H1 (cell line): ENCODE measurements at regions not wholly inside any gene's neighbourhood (a gene's known extent, or its start where the extent isn't known, plus 50 kb on each side); places are given as distances from the start of the nearest gene placed in this dataset.

Experiments used
- CTCF ChIA-PET: fragments of 300-600 bp; sonication (Branson Sonifier 250); formaldehyde crosslinking; loops from one replicate; lab custom pipeline; 2021; ENCODE audit not compliant: partially characterized antibody; lab: Charles Lee
- POLR2A ChIA-PET: fragments of 300-600 bp; sonication (Branson Sonifier 250); formaldehyde crosslinking; loops from one replicate; lab custom pipeline; 2021; ENCODE audit warnings: inconsistent platforms; ENCODE audit not compliant: partially characterized antibody; lab: Charles Lee
- DNase-seq, 2 experiments: peaks; one replicate each; pipeline versions ENCODE4 v3.0.0 to v3.0.0-alpha.2; 2010 to 2022; ENCODE audit warnings: low spot score in 2 of 2, low read depth in 1 of 2, mixed read lengths in 1 of 2
- FAIRE-seq: peaks from 2 replicates; lab custom pipeline; 2011; peaks lifted over from hg19 to GRCh38; lab: Jason Lieb, UNC
- H2AFZ ChIP-seq: 2 replicates; pipeline ENCODE4 v1.8.1; 2012; ENCODE audit warnings: low read length, inconsistent platforms
- H2AK5ac ChIP-seq: 2 replicates; pipeline ENCODE4 v1.6.1; 2013; ENCODE audit warnings: low read depth, low read length
- H2BK120ac ChIP-seq: replicated peaks from 2 replicates; pipeline ENCODE3; 2013; ENCODE audit warnings: low read depth, low read length, inconsistent platforms
- H2BK12ac ChIP-seq: 2 replicates; pipeline ENCODE4 v1.6.1; 2013; ENCODE audit warnings: low read depth, low read length
- H2BK15ac ChIP-seq: 2 replicates; pipeline ENCODE4 v1.6.1; 2013; ENCODE audit warnings: low read length
- H2BK20ac ChIP-seq: 2 replicates; pipeline ENCODE4 v1.6.1; 2013; ENCODE audit warnings: low read length
- H2BK5ac ChIP-seq: 2 replicates; pipeline ENCODE4 v1.6.1; 2013; ENCODE audit warnings: low read depth, low read length
- H3K14ac ChIP-seq: 2 replicates; pipeline ENCODE4 v1.6.1; 2013; ENCODE audit warnings: inconsistent platforms; ENCODE audit not compliant: insufficient read length
- H3K18ac ChIP-seq: 2 replicates; pipeline ENCODE4 v1.6.1; 2013; ENCODE audit warnings: low read length; ENCODE audit errors: extremely low read depth
- H3K23ac ChIP-seq: 2 replicates; pipeline ENCODE4 v1.6.1; 2013; ENCODE audit warnings: inconsistent platforms; ENCODE audit not compliant: insufficient read length
- H3K23me2 ChIP-seq: 2 replicates; pipeline ENCODE4 v1.6.1; 2013; ENCODE audit warnings: low read depth, low read length
- H3K27ac ChIP-seq: 2 replicates; pipeline ENCODE4 v1.6.1; 2011; ENCODE audit warnings: low read depth, low read length, inconsistent platforms
- H3K27me3 ChIP-seq, 4 experiments: replicated peaks in 1 of 4; 1 replicate in 1 of 4; 2 replicates in 3 of 4; pipeline versions ENCODE4 v1.6.1 to v1.8.1; 2011 to 2013; ENCODE audit warnings: low read length in 3 of 4, mild to moderate bottlenecking in 3 of 4, inconsistent platforms in 2 of 4, mixed read lengths in 2 of 4, moderate library complexity in 1 of 4; ENCODE audit not compliant: control insufficient read depth in 3 of 4, insufficient read depth in 3 of 4; ENCODE audit errors: extremely low read depth in 1 of 4
- H3K36me3 ChIP-seq, 4 experiments: 2 replicates each; pipeline versions ENCODE4 v1.6.1 to v1.8.1; 2011 to 2013; ENCODE audit warnings: mild to moderate bottlenecking in 4 of 4, low read length in 3 of 4, moderate library complexity in 2 of 4, control low read depth in 1 of 4, inconsistent platforms in 1 of 4; ENCODE audit not compliant: insufficient read depth in 4 of 4, control insufficient read depth in 2 of 4
- H3K4ac ChIP-seq: replicated peaks from 2 replicates; pipeline ENCODE3; 2013; ENCODE audit warnings: low read length, low read depth, mixed read lengths, inconsistent platforms; ENCODE audit not compliant: insufficient read length
- H3K4me1 ChIP-seq, 4 experiments: replicated peaks in 1 of 4; 1 replicate in 1 of 4; 2 replicates in 3 of 4; pipeline versions ENCODE4 v1.6.1 to v1.8.1; 2011 to 2013; ENCODE audit warnings: low read length in 3 of 4, inconsistent platforms in 2 of 4, mixed read lengths in 1 of 4; ENCODE audit not compliant: insufficient read depth in 4 of 4, control insufficient read depth in 3 of 4
- H3K4me2 ChIP-seq, 2 experiments: 2 replicates each; pipeline versions ENCODE4 v1.6.1 to v1.8.1; 2011 to 2013; ENCODE audit warnings: low read depth in 2 of 2, low read length in 2 of 2, control low read depth in 1 of 2, inconsistent platforms in 1 of 2, mild to moderate bottlenecking in 1 of 2; ENCODE audit not compliant: insufficient read depth in 1 of 2
- H3K4me3 ChIP-seq, 4 experiments: fragments of 200-600, 300-600 bp in 1 of 4; sonication (generic), shearing (Covaris generic), sonication (Bioruptor Twin) in 1 of 4; 2 replicates each; pipeline versions ENCODE4 v1.5.1 to v1.8.1; 2011 to 2016; ENCODE audit warnings: low read length in 4 of 4, low read depth in 3 of 4, control low read depth in 2 of 4, inconsistent platforms in 2 of 4, mild to moderate bottlenecking in 2 of 4, mixed read lengths in 1 of 4, moderate library complexity in 1 of 4; ENCODE audit not compliant: insufficient read depth in 2 of 4; ENCODE audit errors: extremely low read depth in 1 of 4
- H3K56ac ChIP-seq: replicated peaks from 2 replicates; pipeline ENCODE3; 2013; ENCODE audit warnings: low read depth, mild to moderate bottlenecking, mixed read lengths, low read length, inconsistent platforms; ENCODE audit not compliant: insufficient read length
- H3K79me1 ChIP-seq: 2 replicates; pipeline ENCODE4 v1.6.1; 2013; ENCODE audit warnings: low read depth, low read length, control low read depth
- H3K79me2 ChIP-seq, 2 experiments: 2 replicates each; pipeline versions ENCODE4 v1.6.1 to v1.8.1; 2012 to 2013; ENCODE audit warnings: low read length in 2 of 2, mild to moderate bottlenecking in 2 of 2, inconsistent platforms in 1 of 2; ENCODE audit not compliant: insufficient read depth in 2 of 2, control insufficient read depth in 1 of 2
- H3K9ac ChIP-seq, 4 experiments: replicated peaks in 1 of 4; 1 replicate in 1 of 4; 2 replicates in 3 of 4; pipeline versions ENCODE4 v1.6.1 to v1.8.1; 2011 to 2013; ENCODE audit warnings: low read depth in 3 of 4, low read length in 3 of 4, control low read depth in 2 of 4, mild to moderate bottlenecking in 2 of 4, moderate library complexity in 2 of 4, inconsistent platforms in 1 of 4; ENCODE audit errors: extremely low read depth in 1 of 4
- H3K9me3 ChIP-seq, 2 experiments: 2 replicates each; pipeline versions ENCODE4 v1.6.1 to v1.8.1; 2012 to 2013; ENCODE audit warnings: mild to moderate bottlenecking in 2 of 2, moderate library complexity in 2 of 2, control low read depth in 1 of 2, inconsistent platforms in 1 of 2, low read depth in 1 of 2, low read length in 1 of 2, mixed read lengths in 1 of 2; ENCODE audit not compliant: insufficient read depth in 2 of 2
- H4K20me1 ChIP-seq, 2 experiments: replicated peaks in 1 of 2; 2 replicates each; pipeline versions ENCODE3 to v1.8.1; 2011 to 2013; ENCODE audit warnings: inconsistent platforms in 2 of 2, low read length in 2 of 2, mild to moderate bottlenecking in 1 of 2; ENCODE audit not compliant: insufficient read depth in 2 of 2, control insufficient read depth in 1 of 2
- H4K5ac ChIP-seq: 2 replicates; pipeline ENCODE4 v1.6.1; 2013; ENCODE audit warnings: low read length, low read depth, mixed read lengths, inconsistent platforms; ENCODE audit not compliant: insufficient read length
- H4K8ac ChIP-seq: 2 replicates; pipeline ENCODE4 v1.8.0; 2013; ENCODE audit warnings: mild to moderate bottlenecking, moderate library complexity, low read length, inconsistent platforms; ENCODE audit not compliant: insufficient read depth; ENCODE audit errors: extremely low read depth
- H4K91ac ChIP-seq: replicated peaks from 2 replicates; pipeline ENCODE3; 2013; ENCODE audit warnings: low read length, mixed read lengths, inconsistent platforms; ENCODE audit not compliant: insufficient read length
- BACH1 ChIP-seq: IDR thresholded peaks from 2 replicates; pipeline ENCODE4 v1.6.1; 2012; ENCODE audit warnings: low read length, improper control_type of control experiment
- EZH2 ChIP-seq: fragments of 200-600 bp; sonication (generic); IDR thresholded peaks from 2 replicates; pipeline ENCODE4 v1.7.1; 2012; ENCODE audit warnings: low read depth, mild to moderate bottlenecking, moderate library complexity, low read length, inconsistent platforms; ENCODE audit not compliant: severe bottlenecking
- FOSL1 ChIP-seq: IDR thresholded peaks from 2 replicates; pipeline ENCODE4 v1.6.1; 2011; ENCODE audit warnings: mild to moderate bottlenecking, low read depth, low read length, moderate library complexity; ENCODE audit not compliant: insufficient read depth
- RFX5 ChIP-seq: IDR thresholded peaks from 2 replicates; pipeline ENCODE4 v1.6.1; 2011; ENCODE audit warnings: low read depth, low read length, improper control_type of control experiment, borderline replicate concordance
- SP1 ChIP-seq: IDR thresholded peaks from 2 replicates; pipeline ENCODE4 v1.6.1; 2011; ENCODE audit warnings: low read depth, low read length
- WGBS, 2 experiments: shearing (Covaris generic) in 1 of 2; methylation state at CpG; one replicate each; pipeline versions ENCODE4 v1.1.6 to v1.1.7; 2013 to 2015; ENCODE audit warnings: low lambda C conversion rate in 2 of 2, mixed read lengths in 2 of 2, inconsistent platforms in 1 of 2, low coverage in 1 of 2, missing lambda C conversion rate in 1 of 2; ENCODE audit not compliant: insufficient replicate concordance in 2 of 2, insufficient coverage in 1 of 2, insufficient read length in 1 of 2; ENCODE audit errors: extremely low coverage in 1 of 2, missing lambda C conversion rate in 1 of 2; 5-methylcytosine and 5-hydroxymethylcytosine counted together
- TF ChIP-seq, protein P1 (sequence below): IDR thresholded peaks from 2 replicates; pipeline ENCODE4 v1.6.1; 2011; ENCODE audit warnings: low read depth, mild to moderate bottlenecking, low read length; ENCODE audit not compliant: insufficient read depth

DNA sequence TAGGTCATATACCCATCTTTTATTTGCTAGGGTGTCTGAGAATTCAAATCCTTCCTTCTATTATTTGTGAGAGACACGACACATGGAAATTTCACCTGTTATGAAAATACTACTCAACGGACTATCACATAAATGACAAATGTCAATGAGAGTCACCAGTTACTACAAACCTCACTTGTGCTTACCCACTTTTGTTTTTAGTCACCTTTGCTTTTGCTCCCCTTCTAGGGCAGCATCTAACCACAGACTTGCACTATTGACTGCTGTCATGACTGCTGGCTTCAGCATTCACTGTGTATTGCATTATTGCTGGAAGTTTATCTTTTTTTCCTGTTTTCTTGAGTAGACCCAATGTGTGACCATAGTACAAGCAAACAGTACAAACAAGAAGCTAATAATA is 1048.0 kb downstream of the PLA2G4A start:
- TF ChIP-seq EZH2: no peak
- TF ChIP-seq, protein P1, sequence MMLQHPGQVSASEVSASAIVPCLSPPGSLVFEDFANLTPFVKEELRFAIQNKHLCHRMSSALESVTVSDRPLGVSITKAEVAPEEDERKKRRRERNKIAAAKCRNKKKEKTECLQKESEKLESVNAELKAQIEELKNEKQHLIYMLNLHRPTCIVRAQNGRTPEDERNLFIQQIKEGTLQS: no peak
- no peak for TF ChIP-seq RFX5
- TF ChIP-seq BACH1: no peak
- TF ChIP-seq SP1: no peak
- TF ChIP-seq FOSL1: no peak
- Histone ChIP-seq H2BK120ac (no peak overlapping the region), H4K5ac (no peak overlapping the region), H3K9ac (no peak overlapping the region), H2BK12ac (no peak overlapping the region), H3K36me3 (no peaks in the 10 kb centered on the region), H3K4me3 (no peak overlapping the region), H3K27ac (no peak overlapping the region), H4K91ac (no peak overlapping the region), H3K23ac (no peak overlapping the region), H3K23me2 (no peaks in the 10 kb centered on the region), H4K20me1 (no peaks in the 10 kb centered on the region), H3K79me2 (no peaks in the 10 kb centered on the region), H3K79me1 (no peaks in the 10 kb centered on the region), H3K18ac (no peak overlapping the region), H3K4me1 (peaks cover 0 to 4% (median 0%) of the 10 kb centered on the region in 4 experiments; a peak in 1 of 7 replicates), H3K4me2 (no peak overlapping the region), H3K56ac (no peak overlapping the region), H4K8ac (no peak overlapping the region), H3K14ac (no peak overlapping the region), H2AK5ac (no peak overlapping the region), H3K27me3 (no peaks in the 10 kb centered on the region), H2AFZ (no peak overlapping the region), H2BK15ac (no peak overlapping the region), H2BK20ac (no peak overlapping the region), H3K9me3 (no peaks in the 10 kb centered on the region), H2BK5ac (no peak overlapping the region), H3K4ac (no peak overlapping the region)
- DNase-seq (no peak), FAIRE-seq (no peak)
- POLR2A ChIA-PET: no interaction called here
- 88% methylated on average over 2 of the region's 2 CpGs; no CpG with 5 or more reads in 1 of the 2 experiments for WGBS, 2 experiments
- CTCF ChIA-PET: no interaction called here
